NT2/D1 (cell line): ENCODE measurements at regions not wholly inside any gene's neighbourhood (a gene's known extent, or its start where the extent isn't known, plus 50 kb on each side); places are given as distances from the start of the nearest gene placed in this dataset.

ENCODE experiments used
- YY1 ChIP-seq: IDR thresholded peaks from 2 replicates; pipeline ENCODE4 v1.6.1; 2011; ENCODE audit not compliant: insufficient read length, insufficient read depth
- ZNF274 ChIP-seq: IDR thresholded peaks from 2 replicates; pipeline ENCODE4 v1.6.1; 2011; ENCODE audit warnings: mild to moderate bottlenecking, low read depth, low read length

DNA sequence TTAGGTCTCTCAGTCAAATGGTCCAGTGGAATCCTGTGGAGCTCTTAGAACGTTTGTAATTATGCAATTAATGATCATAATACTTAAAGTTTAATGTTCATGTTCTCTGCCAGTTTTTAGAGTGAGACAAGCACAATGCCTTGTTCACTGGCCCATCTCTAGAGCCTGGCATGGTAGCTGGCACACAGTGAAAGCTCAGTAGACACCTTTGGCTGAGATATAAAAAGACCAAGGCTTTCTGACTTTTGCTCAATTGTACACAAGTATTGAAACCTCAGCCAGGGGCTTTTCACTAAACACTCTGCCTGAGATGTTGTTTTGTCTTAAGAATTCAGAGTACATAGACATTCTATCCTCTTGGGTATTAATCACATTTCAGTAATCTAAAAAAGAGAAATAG is 241.8 kb upstream of the ATP2B1 start:
- TF ChIP-seq YY1 (no peak), ZNF274 (no peak)
